C4-2B (cell line): ENCODE measurements at regions not wholly inside any gene's neighbourhood (a gene's known extent, or its start where the extent isn't known, plus 50 kb on each side); places are given as distances from the start of the nearest gene placed in this dataset.

Source experiments
- ZFX ChIP-seq: fragments of 450-650 bp; IDR thresholded peaks from 2 replicates; pipeline ENCODE4 v1.6.1; 2017
- TF ChIP-seq, protein P1 (sequence below): fragments of 450-650 bp; conservative IDR thresholded peaks from 2 replicates; pipeline ENCODE4 v1.5.1; 2017; ENCODE audit warnings: mild to moderate bottlenecking

DNA sequence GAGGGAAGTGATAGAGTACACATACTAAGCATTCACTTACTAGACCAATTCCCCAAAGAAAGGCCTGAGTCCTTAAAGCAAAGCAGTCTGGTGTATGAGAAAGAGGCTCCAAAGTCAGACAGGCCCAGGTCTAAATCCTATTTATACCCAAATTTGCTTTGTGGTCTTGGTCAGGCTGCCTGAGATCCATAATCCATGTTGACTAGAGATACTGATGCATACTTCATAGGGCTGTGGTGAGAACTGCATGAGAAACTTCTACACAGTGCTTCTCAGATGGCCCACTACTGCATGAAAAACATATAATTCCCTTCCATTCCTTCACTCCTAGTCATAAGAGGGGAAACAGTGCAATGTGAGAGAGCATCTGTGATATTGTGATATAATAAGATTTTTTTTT is 81.6 kb upstream of the SP4 start:
- TF ChIP-seq, protein P1, sequence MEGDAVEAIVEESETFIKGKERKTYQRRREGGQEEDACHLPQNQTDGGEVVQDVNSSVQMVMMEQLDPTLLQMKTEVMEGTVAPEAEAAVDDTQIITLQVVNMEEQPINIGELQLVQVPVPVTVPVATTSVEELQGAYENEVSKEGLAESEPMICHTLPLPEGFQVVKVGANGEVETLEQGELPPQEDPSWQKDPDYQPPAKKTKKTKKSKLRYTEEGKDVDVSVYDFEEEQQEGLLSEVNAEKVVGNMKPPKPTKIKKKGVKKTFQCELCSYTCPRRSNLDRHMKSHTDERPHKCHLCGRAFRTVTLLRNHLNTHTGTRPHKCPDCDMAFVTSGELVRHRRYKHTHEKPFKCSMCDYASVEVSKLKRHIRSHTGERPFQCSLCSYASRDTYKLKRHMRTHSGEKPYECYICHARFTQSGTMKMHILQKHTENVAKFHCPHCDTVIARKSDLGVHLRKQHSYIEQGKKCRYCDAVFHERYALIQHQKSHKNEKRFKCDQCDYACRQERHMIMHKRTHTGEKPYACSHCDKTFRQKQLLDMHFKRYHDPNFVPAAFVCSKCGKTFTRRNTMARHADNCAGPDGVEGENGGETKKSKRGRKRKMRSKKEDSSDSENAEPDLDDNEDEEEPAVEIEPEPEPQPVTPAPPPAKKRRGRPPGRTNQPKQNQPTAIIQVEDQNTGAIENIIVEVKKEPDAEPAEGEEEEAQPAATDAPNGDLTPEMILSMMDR = no peak
- no peak for TF ChIP-seq ZFX
